HEK293T (cell line): ENCODE measurements at regions not wholly inside any gene's neighbourhood (a gene's known extent, or its start where the extent isn't known, plus 50 kb on each side); places are given as distances from the start of the nearest gene placed in this dataset.

Source experiments
- HDGF ChIP-seq: fragments of 450-650 bp; IDR thresholded peaks from 2 replicates; pipeline ENCODE4 v1.6.1; 2017; ENCODE audit warnings: antibody characterized with exemption, borderline replicate concordance
- ZNF384 ChIP-seq: fragments of 450-650 bp; IDR thresholded peaks from 2 replicates; pipeline ENCODE4 v1.6.1; 2016

DNA sequence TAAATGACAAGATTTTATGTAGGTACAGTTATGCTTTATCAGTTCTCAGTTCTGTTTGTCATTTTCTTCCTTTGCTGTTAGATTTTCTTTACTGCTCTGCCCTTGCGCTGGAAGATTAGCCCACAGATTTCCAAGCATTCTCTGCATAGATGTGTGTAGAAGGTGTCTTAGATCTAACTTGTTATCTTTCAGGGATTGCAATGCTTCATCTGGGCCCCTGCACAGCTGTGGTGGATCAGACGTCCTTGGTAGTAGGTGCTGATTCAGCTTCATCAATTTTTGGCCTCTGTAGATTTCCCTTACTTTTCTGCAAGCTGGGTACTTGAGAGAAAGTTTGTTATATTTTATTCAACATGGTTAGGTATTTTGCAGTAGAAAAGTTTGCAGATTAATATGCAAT, 115.3 kb upstream of the LINC00305 start:
- TF ChIP-seq HDGF (no peak), ZNF384 (no peak)
